SU-DHL-6 (cell line): ENCODE measurements at regions not wholly inside any gene's neighbourhood (a gene's known extent, or its start where the extent isn't known, plus 50 kb on each side); places are given as distances from the start of the nearest gene placed in this dataset.

Experiments
- H2AFZ ChIP-seq: fragments of 200-600 bp; sonication (generic); 2 replicates; pipeline ENCODE4 v1.6.1; 2014; ENCODE audit warnings: low read depth, mild to moderate bottlenecking, moderate library complexity, mixed read lengths, antibody characterized with exemption, low read length; ENCODE audit not compliant: severe bottlenecking
- H3F3A ChIP-seq: fragments of 200-600 bp; shearing (Covaris generic); 2 replicates; pipeline ENCODE4 v1.6.0; 2016; ENCODE audit warnings: antibody characterized with exemption, mild to moderate bottlenecking; ENCODE audit not compliant: insufficient read depth
- H3K27ac ChIP-seq: fragments of 200-600 bp; sonication (generic); 2 replicates; pipeline ENCODE4 v1.5.1; 2016; ENCODE audit warnings: low read depth, mild to moderate bottlenecking, low read length, moderate library complexity, mixed read lengths
- H3K27me3 ChIP-seq: fragments of 200-600 bp; sonication (generic), shearing (Covaris generic); 2 replicates; pipeline ENCODE4 v1.6.0; 2014; ENCODE audit warnings: mild to moderate bottlenecking, low read length
- H3K36me3 ChIP-seq: fragments of 200-600 bp; sonication (generic); 2 replicates; pipeline ENCODE4 v1.6.1; 2014; ENCODE audit warnings: mild to moderate bottlenecking, low read length, mixed read lengths
- H3K4me2 ChIP-seq: fragments of 300-600, 200-600 bp; shearing (Covaris generic), sonication (generic); 2 replicates; pipeline ENCODE4 v1.6.0; 2014; ENCODE audit warnings: low read length, low read depth, mild to moderate bottlenecking; ENCODE audit not compliant: poor library complexity, severe bottlenecking
- H3K4me3 ChIP-seq: fragments of 200-600 bp; sonication (generic); 2 replicates; pipeline ENCODE4 v1.5.1; 2014; ENCODE audit warnings: antibody characterized with exemption, low read length, mild to moderate bottlenecking, mixed read lengths; ENCODE audit not compliant: insufficient read depth, poor library complexity, severe bottlenecking
- H3K79me2 ChIP-seq: fragments of 200-600 bp; sonication (generic); 2 replicates; pipeline ENCODE4 v1.6.1; 2014; ENCODE audit warnings: mild to moderate bottlenecking, low read length, moderate library complexity; ENCODE audit not compliant: insufficient read depth
- H3K9ac ChIP-seq: fragments of 200-600 bp; sonication (generic); 2 replicates; pipeline ENCODE4 v1.7.0; 2014; ENCODE audit warnings: mild to moderate bottlenecking, low read length
- H3K9me2 ChIP-seq: fragments of 200-600 bp; sonication (generic); replicated peaks from 2 replicates; pipeline ENCODE4 v1.6.1; 2014; ENCODE audit warnings: low read length; ENCODE audit not compliant: insufficient read depth
- H3K9me3 ChIP-seq: fragments of 200-600 bp; sonication (generic); 2 replicates; pipeline ENCODE4 v1.6.1; 2014; ENCODE audit warnings: low read length, mixed read lengths; ENCODE audit not compliant: insufficient read depth
- H4K20me1 ChIP-seq: fragments of 200-600 bp; sonication (generic); 2 replicates; pipeline ENCODE4 v1.6.1; 2014; ENCODE audit warnings: low read depth, mild to moderate bottlenecking, antibody characterized with exemption, low read length, moderate library complexity, mixed read lengths
- EZH2phosphoT487 ChIP-seq: fragments of 200-600 bp; sonication (generic), shearing (Covaris generic); conservative IDR thresholded peaks from 2 replicates; pipeline ENCODE4 v1.6.1; 2018; ENCODE audit warnings: mild to moderate bottlenecking, antibody characterized with exemption, low read length, moderate library complexity, mixed read lengths
- TF ChIP-seq, protein P1 (sequence below): fragments of 200-600 bp; sonication (generic); IDR thresholded peaks from one replicate; pipeline ENCODE4 v1.5.1; 2017; ENCODE audit warnings: antibody characterized with exemption, mild to moderate bottlenecking, low read length, moderate library complexity; ENCODE audit not compliant: insufficient read depth, poor library complexity, severe bottlenecking

DNA sequence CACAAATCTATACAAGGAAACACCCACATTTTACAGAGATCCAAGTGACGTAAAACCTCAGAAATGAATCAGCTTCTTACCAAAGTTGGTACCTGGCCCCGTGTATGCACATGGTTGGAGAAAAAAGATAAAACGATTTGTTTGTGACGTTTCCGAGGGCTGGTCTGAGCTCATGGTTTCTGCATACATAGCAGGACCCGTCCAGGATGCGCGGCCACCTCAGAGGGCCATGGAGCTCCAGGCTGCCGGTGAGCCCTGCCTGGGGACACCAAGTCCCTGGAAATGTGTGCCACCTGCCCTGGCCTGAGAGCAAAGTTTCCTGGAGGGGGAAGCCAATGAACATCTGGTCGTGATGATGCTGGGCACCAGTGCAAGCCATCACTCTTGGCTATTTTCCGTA is 402.6 kb upstream of the MKI67 start:
- Histone ChIP-seq H3K79me2 (no peaks in the 10 kb centered on the region), H3K9ac (no peak overlapping the region), H3K4me2 (no peak overlapping the region), H3K36me3 (no peaks in the 10 kb centered on the region), H3K9me2 (no peaks in the 10 kb centered on the region), H4K20me1 (no peaks in the 10 kb centered on the region), H3K9me3 (no peaks in the 10 kb centered on the region), H3K4me3 (no peak overlapping the region), H3K27ac (no peak overlapping the region), H2AFZ (no peak overlapping the region), H3F3A (no peaks in the 10 kb centered on the region), H3K27me3 (no peaks in the 10 kb centered on the region)
- TF ChIP-seq, protein P1, sequence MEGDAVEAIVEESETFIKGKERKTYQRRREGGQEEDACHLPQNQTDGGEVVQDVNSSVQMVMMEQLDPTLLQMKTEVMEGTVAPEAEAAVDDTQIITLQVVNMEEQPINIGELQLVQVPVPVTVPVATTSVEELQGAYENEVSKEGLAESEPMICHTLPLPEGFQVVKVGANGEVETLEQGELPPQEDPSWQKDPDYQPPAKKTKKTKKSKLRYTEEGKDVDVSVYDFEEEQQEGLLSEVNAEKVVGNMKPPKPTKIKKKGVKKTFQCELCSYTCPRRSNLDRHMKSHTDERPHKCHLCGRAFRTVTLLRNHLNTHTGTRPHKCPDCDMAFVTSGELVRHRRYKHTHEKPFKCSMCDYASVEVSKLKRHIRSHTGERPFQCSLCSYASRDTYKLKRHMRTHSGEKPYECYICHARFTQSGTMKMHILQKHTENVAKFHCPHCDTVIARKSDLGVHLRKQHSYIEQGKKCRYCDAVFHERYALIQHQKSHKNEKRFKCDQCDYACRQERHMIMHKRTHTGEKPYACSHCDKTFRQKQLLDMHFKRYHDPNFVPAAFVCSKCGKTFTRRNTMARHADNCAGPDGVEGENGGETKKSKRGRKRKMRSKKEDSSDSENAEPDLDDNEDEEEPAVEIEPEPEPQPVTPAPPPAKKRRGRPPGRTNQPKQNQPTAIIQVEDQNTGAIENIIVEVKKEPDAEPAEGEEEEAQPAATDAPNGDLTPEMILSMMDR = no peak
- TF ChIP-seq EZH2phosphoT487 = no peak

DNA sequence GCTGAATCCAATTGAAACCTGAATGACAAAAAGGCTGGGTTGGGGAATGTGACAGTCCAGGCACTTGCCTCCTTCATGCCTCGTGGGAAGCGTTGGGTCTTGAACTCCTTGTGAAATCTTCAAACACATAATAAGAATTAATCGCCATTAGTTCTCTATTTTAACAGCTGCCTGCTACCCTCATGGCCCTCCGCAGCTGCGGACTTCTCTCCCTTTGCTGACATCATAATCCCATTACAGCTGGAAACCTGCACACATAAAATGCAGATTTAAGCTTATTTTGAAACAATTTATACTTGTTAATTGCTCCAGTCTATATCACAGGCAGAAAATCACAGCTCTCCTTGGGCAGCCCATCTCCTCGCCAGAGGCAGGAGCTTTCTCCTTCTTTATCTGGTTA is 403.0 kb upstream of the MKI67 start:
- Histone ChIP-seq H3K4me2 (no peak overlapping the region), H3K36me3 (no peaks in the 10 kb centered on the region), H2AFZ (no peak overlapping the region), H3K4me3 (no peak overlapping the region), H3K27me3 (no peaks in the 10 kb centered on the region), H4K20me1 (no peaks in the 10 kb centered on the region), H3K9me3 (no peaks in the 10 kb centered on the region), H3K79me2 (no peaks in the 10 kb centered on the region), H3K9me2 (no peaks in the 10 kb centered on the region), H3K9ac (no peak overlapping the region), H3F3A (no peaks in the 10 kb centered on the region), H3K27ac (no peak overlapping the region)
- no peak for TF ChIP-seq EZH2phosphoT487
- TF ChIP-seq, protein P1 = no peak

DNA sequence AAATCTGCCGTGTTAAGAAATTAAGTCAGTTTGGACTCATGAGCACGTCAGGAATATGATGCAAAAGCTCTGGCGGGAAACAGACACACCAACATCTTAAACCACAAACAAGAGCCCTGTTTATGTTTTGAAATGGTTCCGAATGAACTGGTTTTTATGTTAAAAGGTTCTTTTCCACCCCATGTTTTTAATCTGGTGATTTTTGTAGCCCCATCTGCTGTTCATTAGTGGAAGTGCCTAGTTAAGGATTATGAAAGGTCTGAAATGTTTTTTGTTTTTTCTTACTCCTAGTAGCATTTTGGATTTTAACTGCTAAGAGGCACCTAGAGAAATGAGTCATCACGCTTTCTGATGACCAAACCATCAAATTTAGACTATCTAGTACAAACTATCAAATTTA is 404.1 kb upstream of the MKI67 start:
- Histone ChIP-seq H4K20me1 (no peaks in the 10 kb centered on the region), H3K79me2 (no peaks in the 10 kb centered on the region), H3K27ac (no peak overlapping the region), H2AFZ (no peak overlapping the region), H3K27me3 (no peaks in the 10 kb centered on the region), H3K9me3 (no peaks in the 10 kb centered on the region), H3K9me2 (no peaks in the 10 kb centered on the region), H3K4me3 (no peak overlapping the region), H3K4me2 (no peak overlapping the region), H3F3A (no peaks in the 10 kb centered on the region), H3K9ac (no peak overlapping the region), H3K36me3 (no peaks in the 10 kb centered on the region)
- TF ChIP-seq, protein P1 = peak; percentile 33
- TF ChIP-seq EZH2phosphoT487 = no peak

DNA sequence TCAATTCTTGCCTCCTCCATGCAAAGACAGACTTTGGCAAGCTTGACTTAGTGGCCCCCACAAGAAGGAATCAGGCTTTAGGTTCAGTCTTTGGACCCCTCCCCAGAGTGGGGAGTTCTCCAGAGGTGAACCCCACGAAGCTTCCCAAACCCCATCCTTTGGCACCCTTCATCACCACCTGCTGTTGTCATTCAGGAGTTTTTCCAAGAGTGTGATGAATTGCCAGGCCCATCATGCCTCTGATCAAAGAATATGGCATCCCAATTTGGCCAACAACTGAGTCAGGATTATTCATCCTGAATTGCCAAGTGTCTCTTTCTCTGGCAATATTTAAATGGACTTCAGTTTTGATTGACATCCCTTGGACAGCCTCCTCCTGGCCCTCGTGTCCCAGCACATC is 404.7 kb upstream of the MKI67 start:
- Histone ChIP-seq H3K9me3 (no peaks in the 10 kb centered on the region), H3K4me2 (no peak overlapping the region), H3K27me3 (no peaks in the 10 kb centered on the region), H3K9me2 (no peaks in the 10 kb centered on the region), H3K79me2 (no peaks in the 10 kb centered on the region), H3F3A (no peaks in the 10 kb centered on the region), H3K9ac (no peak overlapping the region), H4K20me1 (no peaks in the 10 kb centered on the region), H3K27ac (no peak overlapping the region), H3K4me3 (no peak overlapping the region), H3K36me3 (no peaks in the 10 kb centered on the region), H2AFZ (no peak overlapping the region)
- TF ChIP-seq, protein P1 = no peak
- no peak for TF ChIP-seq EZH2phosphoT487
